Esophagus squamous epithelium (tissue), 5 donors: ENCODE measurements at regions not wholly inside any gene's neighbourhood (a gene's known extent, or its start where the extent isn't known, plus 50 kb on each side); places are given as distances from the start of the nearest gene placed in this dataset.

Experiments used
- DNase-seq: peaks from one replicate; lab custom pipeline; 2025; lab: John Stamatoyannopoulos, UW
- H3K27ac ChIP-seq, 4 donors: fragments of 200-600 bp; sonication (generic); one replicate each; pipeline ENCODE4 v1.5.1; 2016 to 2019; ENCODE audit warnings: mild to moderate bottlenecking in 1 of 4
- H3K27me3 ChIP-seq, 4 donors: fragments of 200-600 bp; sonication (generic); 1 replicate in 3 of 4; 2 replicates in 1 of 4; pipeline versions ENCODE4 v1.5.1 to v1.6.0; 2017 to 2021; ENCODE audit warnings: antibody characterized with exemption in 1 of 4
- H3K36me3 ChIP-seq, 3 donors: fragments of 200-600 bp; sonication (generic); one replicate each; pipeline ENCODE4 v1.5.1; 2016 to 2019
- H3K4me1 ChIP-seq, 3 donors: fragments of 200-600 bp; sonication (generic); one replicate each; pipeline ENCODE4 v1.5.1; 2017 to 2019
- H3K4me3 ChIP-seq, 4 donors: fragments of 200-600 bp; sonication (generic); 1 replicate in 3 of 4; 2 replicates in 1 of 4; pipeline ENCODE4 v1.5.1; 2016 to 2019; ENCODE audit warnings: mild to moderate bottlenecking in 2 of 4, moderate library complexity in 1 of 4
- H3K9me3 ChIP-seq, 3 donors: fragments of 200-600 bp; sonication (generic); one replicate each; pipeline ENCODE4 v1.5.1; 2016 to 2019
- POLR2A ChIP-seq, 4 donors: fragments of 450-650 bp; IDR thresholded peaks; one replicate each; pipeline ENCODE4 v1.6.1; 2017; ENCODE audit warnings: antibody characterized with exemption in 4 of 4, mild to moderate bottlenecking in 4 of 4, moderate library complexity in 3 of 4
- WGBS, 2 donors: methylation state at CpG; one replicate each; pipeline ENCODE4 v1.1.5; 2018; 5-methylcytosine and 5-hydroxymethylcytosine counted together
- intact Hi-C: fragments of 100-400 bp; cut with DNase I; formaldehyde crosslinking; loops from one replicate; pipeline ENCODE4 v1.15.0; 2022
- TF ChIP-seq, protein P1 (sequence below), 6 experiments: fragments of 450-650 bp in 4 of 6; fragments of 200-600 bp in 2 of 6; sonication (generic) in 2 of 6; IDR thresholded peaks; one replicate each; pipeline ENCODE4 v1.5.1; 2016 to 2019; ENCODE audit warnings: antibody characterized with exemption in 6 of 6, mild to moderate bottlenecking in 4 of 6, moderate library complexity in 4 of 6
- donor health status: DM: yes; HTN: yes; CAD: no.

GRCh38 chr13:68081061-68081460 lies 850.9 kb upstream of the PCDH9 start:
- intact Hi-C loops: no loop called here
- Histone ChIP-seq H3K4me1 (no peaks in the 10 kb centered on the region), H3K4me3 (no peak overlapping the region), H3K36me3 (no peaks in the 10 kb centered on the region), H3K9me3 (peaks cover 0 to 2% (median 2%) of the 10 kb centered on the region in 3 donors), H3K27ac (no peak overlapping the region), H3K27me3 (no peaks in the 10 kb centered on the region)
- TF ChIP-seq, protein P1, sequence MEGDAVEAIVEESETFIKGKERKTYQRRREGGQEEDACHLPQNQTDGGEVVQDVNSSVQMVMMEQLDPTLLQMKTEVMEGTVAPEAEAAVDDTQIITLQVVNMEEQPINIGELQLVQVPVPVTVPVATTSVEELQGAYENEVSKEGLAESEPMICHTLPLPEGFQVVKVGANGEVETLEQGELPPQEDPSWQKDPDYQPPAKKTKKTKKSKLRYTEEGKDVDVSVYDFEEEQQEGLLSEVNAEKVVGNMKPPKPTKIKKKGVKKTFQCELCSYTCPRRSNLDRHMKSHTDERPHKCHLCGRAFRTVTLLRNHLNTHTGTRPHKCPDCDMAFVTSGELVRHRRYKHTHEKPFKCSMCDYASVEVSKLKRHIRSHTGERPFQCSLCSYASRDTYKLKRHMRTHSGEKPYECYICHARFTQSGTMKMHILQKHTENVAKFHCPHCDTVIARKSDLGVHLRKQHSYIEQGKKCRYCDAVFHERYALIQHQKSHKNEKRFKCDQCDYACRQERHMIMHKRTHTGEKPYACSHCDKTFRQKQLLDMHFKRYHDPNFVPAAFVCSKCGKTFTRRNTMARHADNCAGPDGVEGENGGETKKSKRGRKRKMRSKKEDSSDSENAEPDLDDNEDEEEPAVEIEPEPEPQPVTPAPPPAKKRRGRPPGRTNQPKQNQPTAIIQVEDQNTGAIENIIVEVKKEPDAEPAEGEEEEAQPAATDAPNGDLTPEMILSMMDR (IDR thresholded peaks at IDR 0.05): no peak
- TF ChIP-seq POLR2A (IDR thresholded peaks at IDR 0.05): no peak
- 58 to 80% methylated on average over 2 of the region's 2 CpGs for WGBS, 2 donors
- DNase-seq: no peak

DNA sequence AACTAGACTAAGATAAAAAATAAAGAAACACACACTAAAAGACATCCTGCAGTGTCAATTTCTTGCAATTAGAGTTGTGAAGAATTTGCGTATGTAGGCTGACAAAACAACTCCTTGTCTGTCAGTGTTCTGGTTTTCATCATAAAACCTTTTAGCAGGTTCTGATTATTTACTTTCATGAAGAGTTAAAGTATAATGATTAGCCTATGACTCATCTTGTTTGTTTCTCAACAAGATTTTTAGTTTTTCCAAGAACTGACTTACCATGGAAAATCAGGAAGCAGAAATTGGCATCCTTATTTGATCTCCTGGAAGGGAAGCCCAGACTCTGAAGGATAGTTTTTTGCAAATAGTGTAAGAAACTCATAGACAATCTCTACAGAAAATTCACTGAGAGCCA lies 848.7 kb upstream of the PCDH9 start:
- Histone ChIP-seq H3K36me3 (no peaks in the 10 kb centered on the region), H3K4me1 (no peaks in the 10 kb centered on the region), H3K27ac (no peak overlapping the region), H3K9me3 (peaks cover 0 to 12% (median 7%) of the 10 kb centered on the region in 3 donors), H3K4me3 (no peak overlapping the region), H3K27me3 (no peaks in the 10 kb centered on the region)
- no peak for TF ChIP-seq POLR2A (IDR thresholded peaks at IDR 0.05)
- TF ChIP-seq, protein P1 (IDR thresholded peaks at IDR 0.05): no peak
- intact Hi-C loops: no loop called here
- WGBS, 2 donors: 86 to 90% methylated on average over 1 of the region's 1 CpG
- no peak for DNase-seq

GRCh38 chr13:68078469-68078868 lies 848.3 kb upstream of the PCDH9 start:
- no peak overlapping the region for H3K4me3 ChIP-seq
- H3K27me3 ChIP-seq: no peaks in the 10 kb centered on the region
- DNase-seq: no peak
- TF ChIP-seq, protein P1 (IDR thresholded peaks at IDR 0.05): no peak
- no peak for TF ChIP-seq POLR2A (IDR thresholded peaks at IDR 0.05)
- H3K36me3 ChIP-seq: no peaks in the 10 kb centered on the region
- H3K27ac ChIP-seq: no peak overlapping the region
- WGBS, 2 donors: 83 to 87% methylated on average over 2 of the region's 2 CpGs
- H3K9me3 ChIP-seq: peaks cover 0 to 12% (median 7%) of the 10 kb centered on the region in 3 donors
- intact Hi-C loops: no loop called here
- no peaks in the 10 kb centered on the region for H3K4me1 ChIP-seq

DNA sequence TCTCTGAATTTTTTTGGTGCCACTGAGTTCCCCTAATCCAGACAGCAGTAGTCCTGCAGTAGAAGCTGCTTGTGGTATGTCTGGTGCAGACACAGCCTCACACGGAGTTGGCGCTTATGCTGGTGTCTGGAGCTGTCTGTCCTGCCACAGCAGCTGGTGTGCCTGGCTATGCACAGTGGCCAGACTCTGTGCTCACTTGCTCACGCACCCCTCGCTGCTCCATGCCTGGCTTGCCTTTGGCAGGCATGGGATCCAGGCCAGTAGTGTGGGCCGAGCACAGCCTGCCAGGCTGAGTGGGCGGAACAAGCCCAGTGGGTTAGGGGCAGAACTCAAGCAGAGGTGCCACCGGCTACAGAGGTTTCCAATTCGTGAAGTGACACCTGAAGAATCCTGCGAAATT lies 845.9 kb upstream of the PCDH9 start:
- intact Hi-C loops: no loop called here
- Histone ChIP-seq H3K36me3 (no peaks in the 10 kb centered on the region), H3K27me3 (no peaks in the 10 kb centered on the region), H3K4me1 (no peaks in the 10 kb centered on the region), H3K9me3 (peaks cover 0 to 12% (median 7%) of the 10 kb centered on the region in 3 donors), H3K4me3 (no peak overlapping the region), H3K27ac (no peak overlapping the region)
- no peak for DNase-seq
- TF ChIP-seq POLR2A (IDR thresholded peaks at IDR 0.05): no peak
- TF ChIP-seq, protein P1 (IDR thresholded peaks at IDR 0.05): no peak
- WGBS, 2 donors: 78 to 83% methylated on average over 5 to 6 of the region's 9 CpGs

- Histone ChIP-seq H3K9me3 (no peaks in the 10 kb centered on the region), H3K27me3 (no peaks in the 10 kb centered on the region), H3K4me1 (no peaks in the 10 kb centered on the region), H3K27ac (no peak overlapping the region), H3K36me3 (no peaks in the 10 kb centered on the region), H3K4me3 (no peak overlapping the region)
- intact Hi-C loops: no loop called here
- WGBS, 2 donors: 37 to 48% methylated on average over 2 of the region's 2 CpGs
- TF ChIP-seq, protein P1 (IDR thresholded peaks at IDR 0.05): no peak
- TF ChIP-seq POLR2A (IDR thresholded peaks at IDR 0.05): no peak
- no peak for DNase-seq
These were observed 836.9 kb upstream of the PCDH9 start for GRCh38 chr13:68066879-68067513.
